NCI-H1930 (cell line): ENCODE measurements at regions not wholly inside any gene's neighbourhood (a gene's known extent, or its start where the extent isn't known, plus 50 kb on each side); places are given as distances from the start of the nearest gene placed in this dataset.

Experiments
- DNase-seq, 2 experiments: peaks; one replicate each; lab custom pipeline; 2025; lab: John Stamatoyannopoulos, UW

DNA sequence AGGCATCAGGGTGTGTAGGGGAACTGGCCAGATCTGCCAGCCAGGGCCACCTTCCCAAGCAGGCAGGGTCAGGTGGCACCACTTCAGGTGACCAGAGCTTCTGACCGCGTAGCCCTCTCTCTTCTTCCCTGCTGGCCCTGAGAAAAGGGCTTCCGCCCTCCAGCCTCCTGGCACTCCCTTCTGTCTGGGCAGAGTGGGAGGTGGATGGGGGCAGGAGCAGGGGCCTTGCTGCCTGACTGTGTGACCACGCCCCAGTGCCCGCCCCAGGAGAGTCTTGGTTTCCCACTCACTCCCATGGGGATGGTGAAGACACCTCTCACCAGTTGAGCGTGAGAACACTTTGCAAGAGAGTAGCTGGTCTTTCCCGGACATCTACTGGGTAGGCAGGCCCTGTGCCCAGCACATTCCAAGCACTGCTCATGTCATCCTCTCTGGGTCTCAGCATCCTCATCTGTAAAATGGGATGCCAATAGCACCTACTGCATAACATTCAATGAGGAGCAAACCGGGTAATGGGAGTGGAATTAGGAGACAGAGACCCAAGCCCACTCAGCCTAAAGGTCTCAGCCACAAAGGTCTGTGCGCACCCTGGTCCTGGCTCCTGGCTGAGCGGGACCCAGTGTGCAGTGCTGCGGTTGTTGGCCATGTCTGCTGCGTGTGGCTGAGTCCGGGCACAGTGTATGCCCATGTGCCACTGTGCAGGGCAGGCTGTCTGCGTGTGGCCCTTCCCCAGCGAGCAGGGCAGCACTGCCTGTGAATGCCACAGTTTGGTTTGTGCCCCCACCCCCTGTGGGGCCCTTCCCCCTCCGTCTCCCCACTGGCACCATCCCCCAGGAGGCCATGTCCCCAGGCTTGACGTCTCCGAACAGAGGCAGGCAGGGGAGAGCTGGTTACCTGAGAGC, 179.1 kb upstream of the IER5L start:
- DNase-seq, result no peak

DNA sequence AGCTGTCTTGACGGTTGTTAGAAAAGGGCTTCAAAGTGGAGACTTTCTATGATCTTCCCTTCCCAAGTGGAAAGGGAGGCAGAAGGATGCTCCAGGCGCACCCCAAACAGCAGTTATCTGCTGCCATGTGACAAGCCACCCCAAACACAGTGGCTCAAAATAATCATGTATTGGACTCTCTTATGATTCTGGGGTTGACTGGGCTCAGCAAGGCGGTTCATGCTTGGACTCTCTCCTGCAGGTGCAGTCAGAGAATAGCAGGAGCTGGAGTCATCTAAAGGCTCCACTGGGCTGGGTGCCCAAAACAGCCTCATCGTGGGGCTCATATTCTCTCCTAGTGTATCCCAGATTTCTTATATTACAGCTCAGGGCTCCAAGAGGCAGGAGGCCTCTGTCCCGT, 177.6 kb upstream of the IER5L start:
- DNase-seq, result no peak

DNA sequence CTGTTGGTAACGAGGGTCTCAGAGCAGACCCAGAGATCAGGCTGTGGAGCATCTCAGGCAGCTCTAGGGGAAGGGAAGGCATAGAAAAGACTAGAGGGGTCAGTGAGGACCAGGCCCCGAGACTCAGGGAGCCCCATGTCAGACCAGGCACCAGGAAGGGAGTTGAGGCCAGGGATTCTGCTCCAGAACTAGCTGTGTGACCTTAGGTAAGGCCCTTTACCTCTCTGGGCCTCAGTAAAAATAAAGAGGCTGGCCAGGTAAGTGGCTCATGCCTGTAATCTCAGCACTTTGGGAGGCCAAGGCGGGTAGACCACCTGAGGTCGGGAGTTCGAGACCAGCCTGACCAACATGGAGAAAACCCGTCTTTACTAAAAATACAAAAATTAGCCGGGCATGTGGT, 176.4 kb upstream of the IER5L start:
- no peak for DNase-seq

DNA sequence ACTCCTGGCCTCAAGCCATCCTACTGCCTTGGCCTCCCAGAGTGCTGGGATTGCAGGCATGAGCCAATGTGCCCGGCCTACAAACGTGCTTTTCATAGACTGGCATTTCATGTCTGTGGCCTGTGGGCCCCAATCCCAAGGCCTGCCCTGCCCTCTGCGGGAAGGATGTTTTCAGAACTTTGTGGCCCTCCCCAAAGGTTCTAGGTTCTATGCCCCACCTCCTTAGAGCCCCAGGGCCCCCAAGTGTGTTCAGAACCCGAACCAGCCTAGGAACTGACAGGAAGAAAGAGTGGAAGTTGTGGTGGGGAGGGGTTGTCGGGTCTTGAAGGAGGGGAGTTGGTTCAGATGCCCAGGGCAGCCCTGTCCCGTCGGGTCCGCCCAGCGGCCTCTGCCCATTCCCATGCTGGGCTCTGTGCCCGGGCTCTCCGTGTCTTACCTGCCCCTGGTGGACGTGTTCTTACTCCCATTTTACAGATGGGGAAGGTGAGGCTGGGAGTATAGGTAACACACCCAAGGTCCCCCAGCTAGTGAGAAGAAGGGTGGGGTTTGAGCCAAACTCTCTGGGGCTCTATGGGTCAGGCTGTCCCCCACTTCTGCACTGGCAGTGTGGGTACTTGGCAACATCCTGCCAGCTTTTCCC, 175.8 kb upstream of the IER5L start:
- no peak for DNase-seq

DNA sequence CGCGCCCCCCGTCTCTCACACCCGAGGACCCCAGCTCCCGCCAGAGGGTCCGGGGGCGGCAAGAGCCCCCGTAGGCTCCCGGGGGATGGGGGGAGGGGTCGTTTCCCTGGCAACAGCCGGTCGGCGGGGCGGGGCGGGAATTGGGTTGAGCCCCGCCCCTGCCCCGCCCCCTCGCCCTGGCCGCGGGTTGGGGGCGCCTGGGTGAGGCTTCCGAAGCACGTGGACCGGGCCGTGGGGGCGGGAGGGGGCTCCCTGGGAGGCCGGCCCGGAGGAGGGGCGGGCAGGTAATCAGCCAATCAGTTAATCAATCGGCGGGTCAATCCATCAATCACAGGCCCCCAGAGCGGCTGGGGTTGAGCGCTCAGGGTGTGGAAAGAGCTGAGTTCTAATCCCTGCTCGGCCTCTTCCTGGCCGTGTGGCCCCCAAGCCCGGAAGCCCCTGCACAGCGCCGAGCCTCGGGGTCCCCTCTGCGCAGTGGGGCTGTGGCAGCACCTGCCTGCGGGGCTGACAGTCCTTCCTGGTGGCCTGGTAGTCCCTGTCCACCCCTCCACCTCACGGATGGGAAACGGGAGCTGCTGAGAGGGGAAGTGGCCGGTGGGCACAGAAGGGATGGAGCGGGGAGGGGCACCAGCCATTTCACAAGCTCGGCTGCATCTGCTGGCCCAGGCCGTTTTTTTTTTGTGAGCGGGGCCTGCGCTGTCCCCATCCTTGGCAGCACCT, 174.2 kb upstream of the IER5L start:
- peak in 1 of 2 experiments; percentile 9 for DNase-seq

DNA sequence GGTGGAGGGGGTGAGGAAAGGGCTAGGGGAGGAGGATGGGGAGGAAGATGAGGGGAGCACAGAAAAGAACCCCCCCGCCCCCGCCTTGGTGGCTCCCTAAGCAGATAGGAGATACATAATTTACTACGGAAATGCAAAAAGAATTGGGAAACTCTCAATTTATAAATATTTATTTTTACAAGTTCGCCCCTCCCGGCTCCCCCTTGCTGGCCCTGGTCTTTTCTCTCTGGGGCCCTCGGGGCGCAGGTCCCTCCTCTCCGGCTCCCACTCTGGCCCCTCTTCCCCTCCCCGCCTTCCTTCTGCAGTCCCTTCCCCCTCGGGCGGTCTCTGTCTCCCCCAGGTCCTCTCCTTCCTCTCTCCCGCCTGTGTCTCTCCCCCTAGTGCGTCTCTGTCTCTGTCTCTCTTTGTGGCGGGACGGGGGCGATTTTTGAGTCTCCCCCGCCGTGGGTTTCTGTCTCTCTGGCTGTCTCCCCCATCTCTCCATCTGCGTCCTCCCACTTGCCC, 173.6 kb upstream of the IER5L start:
- DNase-seq, result no peak

DNA sequence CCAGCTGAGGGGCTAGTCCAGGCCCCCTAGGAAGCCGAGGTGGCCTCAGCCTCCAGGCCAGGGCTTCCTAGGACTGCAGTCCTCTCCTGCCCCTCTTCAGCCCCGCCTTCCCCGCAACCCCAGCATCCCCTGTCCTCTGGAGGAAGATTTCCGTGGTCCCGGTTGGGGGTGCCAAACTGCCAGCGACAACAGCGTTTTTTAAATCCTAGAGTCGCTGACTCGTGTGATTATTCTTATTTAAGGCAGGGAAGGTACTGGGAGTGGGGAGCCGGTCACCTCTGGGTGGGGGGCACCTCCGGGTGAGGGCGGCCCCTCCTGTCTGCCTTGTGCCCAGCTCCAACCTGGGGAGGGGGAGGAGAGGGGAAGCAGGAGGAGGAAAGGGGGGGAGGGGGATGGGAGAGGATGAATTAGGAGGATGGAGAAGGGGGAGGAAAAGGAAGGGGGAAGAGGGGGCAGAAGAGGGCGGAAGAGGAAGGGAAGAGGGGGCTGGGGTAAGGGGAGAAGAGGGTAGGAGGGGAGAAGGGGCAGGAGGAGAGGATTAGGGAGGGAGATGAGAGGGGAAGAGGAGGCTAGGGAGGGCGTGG, 173.1 kb upstream of the IER5L start:
- DNase-seq, result no peak

DNA sequence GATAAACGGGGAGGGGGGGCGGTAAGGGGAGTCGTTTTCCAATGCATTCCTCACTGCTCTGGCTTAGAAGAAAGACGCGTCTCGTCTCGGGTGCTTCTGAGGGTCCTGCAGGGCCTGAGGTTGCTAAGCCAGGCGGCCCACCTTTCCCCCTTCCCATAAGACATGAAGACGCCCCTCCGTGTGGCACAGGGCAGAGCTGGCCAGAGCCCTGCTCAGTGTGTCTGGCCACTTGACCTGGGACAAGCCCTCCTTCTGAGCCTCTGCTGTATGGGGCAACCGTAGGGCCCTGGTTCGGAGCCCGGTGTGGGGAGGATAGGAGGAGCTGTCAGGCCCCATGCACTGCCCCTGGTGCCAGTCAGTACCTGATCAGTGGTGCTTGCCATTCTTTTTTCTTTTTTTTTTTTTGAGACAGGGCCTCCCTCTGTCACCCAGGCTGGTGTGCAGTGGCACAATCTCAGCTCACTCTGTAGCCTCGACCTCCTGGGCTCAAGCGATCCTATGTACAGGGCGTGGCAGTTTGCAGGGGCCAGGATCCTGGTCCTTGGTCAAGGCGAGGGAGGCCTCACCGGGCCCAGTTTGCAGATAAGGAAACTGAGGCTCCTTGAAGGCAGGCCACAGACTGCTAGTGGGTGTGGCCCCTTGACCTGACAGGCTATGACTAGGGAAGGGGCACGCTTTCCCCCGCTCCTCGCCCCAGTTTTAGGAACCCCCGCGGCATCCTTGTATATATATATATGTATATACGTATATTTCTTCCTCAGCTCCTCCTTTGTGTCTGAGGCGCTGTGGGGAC, 172.3 kb upstream of the IER5L start:
- no peak for DNase-seq

DNA sequence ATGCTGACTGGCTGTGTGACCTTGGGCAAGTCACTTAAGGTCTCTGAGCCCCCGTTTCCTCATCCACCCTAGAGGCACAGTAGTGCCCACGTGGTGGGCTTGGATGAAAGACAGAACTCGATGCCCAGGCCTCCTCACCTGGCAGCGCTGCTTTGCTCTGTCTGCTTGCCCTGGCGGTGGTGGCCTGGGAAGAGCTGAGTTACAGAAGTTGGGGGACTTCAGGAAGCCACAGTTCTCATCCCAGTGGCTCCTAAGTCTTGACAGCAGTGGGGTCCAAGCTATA, 171.5 kb upstream of the IER5L start:
- no peak for DNase-seq

DNA sequence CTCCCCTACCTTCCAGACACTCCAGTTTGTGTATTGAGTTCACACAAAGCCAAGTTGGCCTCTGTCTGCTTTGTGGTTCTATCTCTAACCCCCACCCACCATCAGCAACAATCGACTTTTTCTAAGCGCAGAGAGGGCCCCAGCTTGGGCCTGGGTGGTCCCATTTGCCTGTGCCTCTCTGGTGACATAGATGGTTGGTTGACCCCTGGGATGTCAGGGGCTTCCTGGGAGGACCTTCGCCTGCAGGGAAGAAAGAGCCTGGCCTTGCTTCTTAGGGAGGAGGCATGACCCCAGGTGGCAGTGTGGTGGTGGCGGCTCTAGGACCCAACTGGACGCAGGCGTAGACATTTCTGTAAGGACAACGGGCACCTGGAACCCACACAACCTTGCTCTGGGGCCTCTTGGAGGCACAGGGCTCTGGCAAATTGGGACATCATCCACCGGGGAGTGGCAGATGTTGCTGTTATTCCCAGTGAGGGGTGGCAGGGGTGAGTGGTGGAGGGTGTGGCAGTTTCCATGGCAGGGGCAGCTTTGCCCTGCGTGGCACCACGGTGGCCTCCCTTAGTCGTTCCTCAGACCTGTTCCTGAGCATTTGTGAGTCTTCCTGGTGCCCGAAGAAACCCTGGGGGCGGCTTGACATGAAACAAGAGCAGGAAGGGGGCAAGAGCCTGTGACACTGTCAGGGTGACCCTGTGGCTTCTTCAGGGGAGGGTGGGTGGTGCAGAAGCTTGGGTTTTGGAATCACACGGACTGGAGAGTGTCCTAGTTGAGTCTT, 171.0 kb upstream of the IER5L start:
- DNase-seq, result no peak

DNA sequence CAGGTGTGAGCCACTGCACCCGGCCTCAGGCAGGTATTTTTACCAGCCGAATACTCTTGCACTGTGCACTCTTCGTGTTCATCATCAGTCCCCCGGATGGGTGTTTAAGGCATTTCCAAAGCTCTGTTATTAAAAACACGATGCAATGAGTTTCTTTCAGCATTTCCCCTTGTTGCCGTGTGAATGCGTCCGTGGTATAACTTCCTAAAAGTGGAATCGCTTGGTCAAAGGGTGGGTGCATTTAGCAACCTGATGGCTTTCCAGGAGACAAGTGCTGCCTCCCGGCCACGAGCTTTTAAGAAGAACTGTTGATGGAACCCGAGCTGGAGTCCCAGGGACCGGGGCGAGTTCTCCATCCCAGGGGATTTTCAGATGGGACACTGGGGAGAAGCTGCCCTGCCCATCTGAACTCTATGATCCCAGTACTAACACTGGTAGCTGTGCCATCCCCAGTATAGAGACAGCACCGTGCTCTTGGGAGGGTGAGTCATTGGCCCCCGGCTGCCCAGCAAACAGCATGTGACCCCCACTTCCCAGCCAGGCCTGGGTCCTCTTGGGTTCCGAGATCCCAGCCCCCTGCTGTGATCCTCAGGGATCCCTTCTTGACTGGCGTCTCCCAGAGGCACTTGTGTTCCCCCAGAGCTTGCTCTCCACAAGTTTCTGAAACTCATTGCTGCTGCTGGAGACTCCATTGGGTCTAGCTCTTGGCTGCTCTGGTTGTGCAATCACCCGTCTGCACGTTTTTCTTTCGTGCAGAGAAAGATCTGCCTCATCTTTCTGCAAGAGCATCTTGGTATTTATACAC, 169.5 kb upstream of the IER5L start:
- no peak for DNase-seq

DNA sequence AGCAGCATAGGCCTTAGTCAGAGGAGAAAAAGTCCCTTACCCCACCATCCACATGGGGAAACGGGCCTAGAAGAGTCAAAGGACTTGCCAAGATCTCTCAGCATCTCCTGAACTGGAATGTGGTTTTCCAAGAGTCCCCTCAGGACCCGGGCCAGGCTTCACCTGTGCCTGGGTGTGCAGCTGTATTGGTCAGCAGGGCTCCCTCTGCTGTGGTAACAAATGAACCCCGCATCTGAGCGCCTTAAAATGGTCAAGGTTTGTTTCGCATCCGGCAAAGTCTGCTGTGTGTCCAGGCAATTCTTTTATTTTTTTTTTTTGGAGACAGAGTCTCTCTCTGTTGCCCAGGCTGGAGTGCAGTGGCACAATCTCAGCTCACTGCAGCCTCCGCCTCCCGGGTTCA, 168.0 kb upstream of the IER5L start:
- DNase-seq, result no peak

DNA sequence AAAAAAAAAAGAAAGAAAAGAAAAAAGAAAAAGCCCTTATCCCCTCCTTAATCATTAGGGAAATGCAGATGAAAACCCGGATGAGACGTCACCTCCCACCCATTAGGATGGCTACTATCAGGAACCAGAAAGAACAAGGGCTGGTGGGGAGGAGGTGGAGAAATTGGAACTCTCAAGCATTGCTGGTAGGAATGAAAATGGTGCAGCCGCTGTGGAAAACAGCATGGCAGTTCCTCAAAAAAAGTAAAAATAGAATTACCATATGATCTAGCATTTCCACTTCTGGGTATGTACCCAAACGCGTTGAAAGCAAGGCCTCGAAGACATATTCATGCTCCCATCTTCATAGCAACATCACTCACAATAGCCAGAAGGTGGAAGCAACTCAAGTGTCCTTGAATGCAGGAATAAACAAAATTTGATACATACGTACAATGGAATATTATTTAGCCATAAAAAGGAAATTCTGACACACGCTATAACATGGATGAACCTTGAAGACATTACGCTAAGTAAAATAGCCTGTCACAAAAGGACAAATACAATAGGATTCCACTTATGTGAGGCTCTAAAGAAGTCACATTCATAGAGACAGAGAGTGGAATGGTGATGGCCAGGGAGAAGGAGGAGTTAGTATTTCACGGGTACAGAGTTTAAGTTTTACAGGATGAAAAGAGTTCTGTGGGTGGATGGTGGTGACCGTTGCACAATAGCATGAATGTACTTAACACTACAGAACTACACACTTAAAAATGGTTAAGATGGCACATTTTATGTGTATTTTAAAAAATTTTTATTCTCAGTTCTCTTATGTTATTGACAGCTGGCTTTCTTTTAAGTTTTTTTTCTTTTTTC, 166.8 kb upstream of the IER5L start:
- no peak for DNase-seq

DNA sequence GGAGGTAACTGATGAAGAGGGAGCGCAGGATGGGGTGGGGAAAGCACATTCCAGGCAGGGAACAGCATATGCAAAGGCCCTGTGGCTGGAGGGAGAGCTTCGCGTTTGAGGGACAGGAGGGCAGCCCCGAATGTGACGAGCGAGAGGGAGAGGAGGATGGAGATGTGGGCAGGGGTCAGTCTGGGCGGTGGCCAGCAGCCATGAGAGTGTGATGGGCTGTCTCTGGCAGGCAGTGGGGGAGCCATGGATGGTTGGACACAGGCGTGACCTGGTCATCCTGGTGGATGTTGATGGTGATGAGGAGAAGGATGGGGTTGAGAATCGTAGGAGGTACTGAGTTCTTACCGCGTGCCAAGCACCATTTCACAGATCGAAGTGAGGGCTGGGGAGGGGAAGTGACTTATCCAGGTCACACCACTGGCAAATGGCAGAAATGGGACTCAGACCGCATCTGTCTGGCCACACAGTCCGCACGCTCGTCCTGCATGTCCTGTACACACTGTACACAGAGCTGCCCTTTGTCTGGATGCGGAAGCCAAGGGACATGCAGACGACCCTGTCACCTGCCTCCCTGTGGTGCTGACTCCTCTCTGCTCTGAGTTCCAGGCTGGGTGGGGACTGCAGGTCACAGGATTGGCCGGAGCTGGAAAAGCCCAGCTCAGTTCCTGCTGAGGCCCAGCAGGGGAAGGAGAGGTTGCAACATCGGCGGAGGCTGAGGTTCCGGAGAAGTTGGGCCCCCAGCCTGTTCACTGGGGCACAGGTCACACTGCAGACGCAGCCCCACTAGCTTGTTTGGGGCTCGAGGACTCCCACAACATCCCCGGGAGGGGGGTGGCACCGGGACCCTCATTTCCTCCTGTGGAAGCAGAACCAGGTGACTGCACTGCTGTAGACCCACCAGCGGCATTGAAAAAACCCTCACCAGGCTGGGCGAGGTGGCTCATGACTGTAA, 165.6 kb upstream of the IER5L start:
- DNase-seq, result no peak

DNA sequence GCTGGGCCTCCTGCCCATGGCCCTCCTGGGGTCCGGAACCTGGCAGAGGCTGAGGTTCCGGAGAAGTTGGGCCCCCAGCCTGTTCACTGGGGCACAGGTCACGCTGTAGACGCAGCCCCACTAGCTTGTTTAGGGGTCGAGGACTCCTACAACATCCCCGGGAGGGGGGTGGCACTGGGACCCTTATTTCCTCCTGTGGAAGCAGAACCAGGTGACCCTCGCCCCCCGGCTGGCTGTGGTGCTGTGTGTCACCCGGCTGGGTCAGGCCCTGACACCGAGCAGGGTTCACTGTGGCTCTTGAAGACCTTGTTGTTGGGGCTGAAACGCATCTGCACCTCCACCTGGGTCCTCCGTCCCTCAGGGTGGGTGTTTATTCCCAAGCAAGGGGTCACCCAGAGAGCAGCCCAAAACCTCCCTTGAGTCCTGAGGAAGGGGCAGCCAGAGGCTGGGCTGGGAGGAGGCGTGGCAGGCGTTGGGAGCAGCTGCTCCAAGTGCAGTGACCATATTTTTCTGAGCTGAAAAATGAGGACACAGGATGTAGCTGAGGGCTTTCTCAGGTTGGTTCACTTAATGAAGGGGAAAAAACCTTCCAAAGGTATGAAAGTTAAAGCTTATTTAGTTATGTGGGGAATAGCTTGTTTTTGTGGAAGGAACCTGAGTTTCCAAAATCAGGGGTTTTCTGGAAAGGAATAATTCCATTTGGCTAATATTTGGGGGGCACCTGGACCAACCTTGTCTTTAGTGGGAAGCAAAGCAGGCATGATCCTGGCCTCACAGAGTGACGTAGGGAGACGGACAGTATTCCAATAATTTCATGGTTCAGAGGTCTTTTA, 164.7 kb upstream of the IER5L start:
- no peak for DNase-seq

DNA sequence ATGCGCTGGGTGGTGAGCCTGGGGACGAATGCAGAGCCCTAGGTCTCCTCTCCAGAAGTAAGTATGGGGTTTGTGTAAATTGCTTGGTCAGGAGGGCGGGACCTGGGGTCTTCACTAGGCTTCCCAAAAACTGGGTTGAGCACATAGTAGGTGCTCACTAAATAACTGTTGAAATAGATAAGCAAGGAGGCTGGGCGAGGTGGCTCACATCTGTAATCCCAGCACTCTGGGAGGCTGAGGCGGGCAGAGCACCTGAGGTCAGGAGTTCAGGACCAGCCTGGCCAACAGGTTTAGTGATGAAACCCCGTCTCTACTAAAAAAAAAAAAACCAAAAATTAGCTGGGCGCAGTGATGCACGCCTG, 163.9 kb upstream of the IER5L start:
- DNase-seq, result no peak
